Peyer's patch (tissue), 4 donors: ENCODE measurements at regions not wholly inside any gene's neighbourhood (a gene's known extent, or its start where the extent isn't known, plus 50 kb on each side); places are given as distances from the start of the nearest gene placed in this dataset.

Experiments
- CTCF ChIP-seq, 6 experiments: fragments of 450-650 bp in 4 of 6; fragments of 200-600 bp in 2 of 6; sonication (generic) in 1 of 6; IDR thresholded peaks; one replicate each; pipeline ENCODE4 v1.5.1; 2017 to 2019; ENCODE audit warnings: antibody characterized with exemption in 6 of 6, mild to moderate bottlenecking in 3 of 6, moderate library complexity in 1 of 6
- POLR2A ChIP-seq, 2 donors: fragments of 450-650 bp; IDR thresholded peaks; one replicate each; pipeline ENCODE4 v1.5.1; 2017; ENCODE audit warnings: antibody characterized with exemption in 2 of 2, mild to moderate bottlenecking in 2 of 2, moderate library complexity in 2 of 2

DNA sequence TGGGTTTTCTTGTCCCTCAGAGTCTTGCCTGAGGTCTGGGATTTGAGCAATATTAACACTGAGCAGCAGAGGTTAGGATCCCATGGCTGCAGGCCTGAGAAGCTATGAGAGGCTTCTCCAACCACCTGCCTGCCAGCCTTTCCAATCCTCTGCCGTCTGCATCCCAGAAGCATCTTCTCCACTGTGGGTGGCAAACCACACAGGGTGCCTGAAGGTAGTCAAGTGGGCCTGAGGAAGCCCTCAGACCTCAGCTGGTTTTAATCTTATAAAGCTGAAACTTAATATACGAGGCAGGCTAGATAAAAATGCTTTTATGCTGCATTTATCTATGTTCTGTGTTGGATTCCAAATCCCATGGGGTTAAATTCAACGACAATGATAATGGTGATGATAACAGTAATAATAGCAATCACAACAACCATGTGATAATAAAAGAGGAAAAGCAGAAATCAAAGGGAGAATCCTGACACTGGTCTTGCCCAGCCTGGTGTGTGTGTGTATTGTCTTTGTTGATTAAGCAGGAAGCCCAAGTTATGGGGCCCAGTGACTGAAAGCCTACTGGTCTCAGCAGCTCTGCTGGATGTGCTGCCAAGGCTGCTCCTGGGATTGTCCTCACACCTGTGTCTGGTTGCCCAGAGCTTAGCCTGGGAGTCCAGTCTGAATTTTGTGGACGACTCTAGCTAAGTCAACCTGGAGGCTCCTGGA, 59.7 kb upstream of the LDAH start:
- TF ChIP-seq POLR2A (IDR thresholded peaks at IDR 0.05) (no peak), CTCF (IDR thresholded peaks at IDR 0.05) (no peak)
